RWPE1 (cell line): ENCODE measurements at regions not wholly inside any gene's neighbourhood (a gene's known extent, or its start where the extent isn't known, plus 50 kb on each side); places are given as distances from the start of the nearest gene placed in this dataset.

Experiments used
- CTCF ChIA-PET: fragments of 350-600 bp; sonication (Branson Sonifier 250); formaldehyde crosslinking; extraction: SDS; loops from one replicate; lab custom pipeline; 2021; lab: Yijun Ruan, JAX
- POLR2A ChIA-PET: fragments of 400-600 bp; formaldehyde crosslinking; extraction: SDS; loops from one replicate; lab custom pipeline; 2020; ENCODE audit warnings: antibody characterized with exemption; ENCODE audit not compliant: low non-redundant PET; lab: Yijun Ruan, JAX
- DNase-seq: peaks from one replicate; pipeline ENCODE4 v3.0.0; 2012; ENCODE audit warnings: low spot score
- H3K27ac ChIP-seq: fragments of 450-650 bp; 2 replicates; pipeline ENCODE4 v1.5.1; 2017
- TF ChIP-seq, protein P1 (sequence below): fragments of 450-650 bp; conservative IDR thresholded peaks from 2 replicates; pipeline ENCODE4 v1.5.1; 2017; ENCODE audit warnings: low read depth, mild to moderate bottlenecking

DNA sequence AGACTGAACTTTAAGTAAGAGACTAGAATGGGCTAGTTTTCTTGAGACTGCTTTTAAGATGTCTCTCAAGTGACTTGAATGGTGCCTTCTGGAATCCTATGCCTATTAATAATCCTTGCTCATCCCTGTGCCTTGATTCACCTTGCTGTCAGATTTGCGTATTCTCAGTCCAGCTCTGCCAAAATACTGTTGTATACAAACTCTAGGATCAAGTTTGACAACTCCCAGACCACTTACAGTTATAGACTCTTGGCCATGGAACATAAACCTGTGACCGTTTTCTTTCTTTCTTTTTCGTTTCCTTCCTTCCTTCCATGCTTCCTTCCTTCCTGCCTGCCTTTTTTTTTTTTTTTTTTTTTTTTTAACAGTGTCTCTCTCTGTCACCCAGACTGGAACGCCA lies 2390.9 kb upstream of the RAG2 start:
- ChIA-PET CTCF (no interaction called here), POLR2A (no interaction called here)
- no peak for DNase-seq
- TF ChIP-seq, protein P1, sequence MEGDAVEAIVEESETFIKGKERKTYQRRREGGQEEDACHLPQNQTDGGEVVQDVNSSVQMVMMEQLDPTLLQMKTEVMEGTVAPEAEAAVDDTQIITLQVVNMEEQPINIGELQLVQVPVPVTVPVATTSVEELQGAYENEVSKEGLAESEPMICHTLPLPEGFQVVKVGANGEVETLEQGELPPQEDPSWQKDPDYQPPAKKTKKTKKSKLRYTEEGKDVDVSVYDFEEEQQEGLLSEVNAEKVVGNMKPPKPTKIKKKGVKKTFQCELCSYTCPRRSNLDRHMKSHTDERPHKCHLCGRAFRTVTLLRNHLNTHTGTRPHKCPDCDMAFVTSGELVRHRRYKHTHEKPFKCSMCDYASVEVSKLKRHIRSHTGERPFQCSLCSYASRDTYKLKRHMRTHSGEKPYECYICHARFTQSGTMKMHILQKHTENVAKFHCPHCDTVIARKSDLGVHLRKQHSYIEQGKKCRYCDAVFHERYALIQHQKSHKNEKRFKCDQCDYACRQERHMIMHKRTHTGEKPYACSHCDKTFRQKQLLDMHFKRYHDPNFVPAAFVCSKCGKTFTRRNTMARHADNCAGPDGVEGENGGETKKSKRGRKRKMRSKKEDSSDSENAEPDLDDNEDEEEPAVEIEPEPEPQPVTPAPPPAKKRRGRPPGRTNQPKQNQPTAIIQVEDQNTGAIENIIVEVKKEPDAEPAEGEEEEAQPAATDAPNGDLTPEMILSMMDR: no peak
- no peak overlapping the region for H3K27ac ChIP-seq

- TF ChIP-seq, protein P1: no peak
- H3K27ac ChIP-seq: no peak overlapping the region
- DNase-seq: no peak
- POLR2A ChIA-PET: no interaction called here
- CTCF ChIA-PET: no interaction called here
Measured at GRCh38 chr11:38972220-38972619, 2374.2 kb upstream of the RAG2 start.

DNA sequence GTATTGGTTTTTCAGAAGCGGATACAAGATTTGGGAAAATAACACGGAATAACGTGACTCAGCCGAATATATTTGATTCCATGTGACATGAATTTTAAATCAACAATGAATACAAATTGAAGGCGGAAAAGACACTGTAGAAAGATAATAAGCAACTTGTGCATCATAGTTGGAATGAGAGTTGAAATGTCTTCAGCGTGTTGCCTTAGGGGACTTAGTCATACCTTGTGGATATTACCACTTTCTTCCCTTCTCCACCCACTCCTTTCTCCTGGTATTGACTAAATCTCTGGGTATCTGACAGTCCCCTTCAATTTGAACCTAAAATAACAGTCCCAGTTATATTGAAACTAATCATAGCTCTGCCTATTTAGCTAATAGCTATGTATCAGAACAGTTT lies 2373.1 kb upstream of the RAG2 start:
- ChIA-PET POLR2A (no interaction called here), CTCF (no interaction called here)
- H3K27ac ChIP-seq: no peak overlapping the region
- TF ChIP-seq, protein P1: no peak
- peak; percentile 81 for DNase-seq

DNA sequence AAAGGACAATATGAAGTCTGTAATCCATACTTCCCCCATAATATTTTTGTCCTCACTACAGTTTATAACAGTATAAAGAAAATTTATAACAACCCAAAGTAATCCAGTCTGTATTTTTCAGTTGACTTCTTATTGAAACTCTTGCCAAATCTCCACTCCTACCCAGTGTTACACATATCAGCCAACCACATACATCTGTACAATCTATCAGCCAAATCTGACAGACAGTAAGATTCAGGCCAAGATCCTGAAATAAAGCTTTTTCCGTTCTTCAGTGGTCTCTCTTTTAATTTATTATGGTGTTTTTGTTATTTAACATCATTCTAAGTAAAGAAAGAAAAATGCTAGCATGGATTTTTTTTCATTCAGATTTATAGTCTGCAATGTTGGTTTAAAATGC lies 2370.9 kb upstream of the RAG2 start:
- CTCF ChIA-PET: no interaction called here
- no peak overlapping the region for H3K27ac ChIP-seq
- POLR2A ChIA-PET: no interaction called here
- TF ChIP-seq, protein P1: no peak
- DNase-seq: no peak

- POLR2A ChIA-PET: no interaction called here
- no peak overlapping the region for H3K27ac ChIP-seq
- peak; percentile 9 for DNase-seq
- CTCF ChIA-PET: interaction anchor here (0.6 kb wide), 1 partner anchor 471 kb away, joined by 3 read pairs; no protein-coding TSS in a partner anchor
- TF ChIP-seq, protein P1: no peak
Measured at GRCh38 chr11:38952698-38953097, 2354.7 kb upstream of the RAG2 start.

GRCh38 chr11:38950867-38951266 lies 2352.8 kb upstream of the RAG2 start:
- ChIA-PET CTCF (no interaction called here), POLR2A (no interaction called here)
- TF ChIP-seq, protein P1: no peak
- no peak overlapping the region for H3K27ac ChIP-seq
- DNase-seq: no peak

DNA sequence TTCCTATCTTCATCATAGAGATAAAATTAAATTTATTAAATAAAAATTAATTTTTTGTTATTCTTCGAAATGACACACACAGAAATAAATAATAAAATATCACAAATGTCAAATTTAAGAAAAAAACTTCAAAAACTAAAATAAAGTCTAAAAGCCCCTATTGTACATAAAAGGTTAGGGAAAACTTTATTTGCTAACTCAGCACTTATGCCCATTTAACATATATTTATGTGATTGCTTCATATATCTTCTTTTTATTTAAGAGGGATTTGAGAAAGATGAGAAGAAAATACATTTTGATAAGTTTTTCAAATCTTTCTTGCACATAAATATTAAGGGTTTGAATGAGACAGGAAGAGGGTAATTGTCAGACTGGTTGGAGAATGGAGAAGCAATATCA lies 2350.4 kb upstream of the RAG2 start:
- ChIA-PET CTCF (no interaction called here), POLR2A (no interaction called here)
- TF ChIP-seq, protein P1: no peak
- DNase-seq: no peak
- H3K27ac ChIP-seq: no peak overlapping the region
